NCI-H345 (cell line): ENCODE measurements at regions not wholly inside any gene's neighbourhood (a gene's known extent, or its start where the extent isn't known, plus 50 kb on each side); places are given as distances from the start of the nearest gene placed in this dataset.

Experiments used
- DNase-seq: peaks from one replicate; lab custom pipeline; 2025; lab: John Stamatoyannopoulos, UW

- no peak for DNase-seq
Measured at GRCh38 chr3:69568951-69569350, 170.3 kb upstream of the MITF start.

GRCh38 chr3:69568458-69568857 lies 170.8 kb upstream of the MITF start:
- no peak for DNase-seq

- no peak for DNase-seq
Measured at GRCh38 chr3:69567710-69568052, 171.6 kb upstream of the MITF start.

GRCh38 chr3:69567023-69567709 lies 172.1 kb upstream of the MITF start:
- no peak for DNase-seq

- DNase-seq, result no peak
Measured at GRCh38 chr3:69566275-69566674, 173.0 kb upstream of the MITF start.

GRCh38 chr3:69565316-69565715 lies 173.9 kb upstream of the MITF start:
- DNase-seq, result no peak

GRCh38 chr3:69563981-69564380 lies 175.3 kb upstream of the MITF start:
- no peak for DNase-seq

GRCh38 chr3:69563151-69563550 lies 176.1 kb upstream of the MITF start:
- DNase-seq, result no peak

GRCh38 chr3:69562020-69562419 lies 176.1 kb upstream of the FRMD4B start:
- DNase-seq, result no peak

GRCh38 chr3:69560818-69561217 lies 174.9 kb upstream of the FRMD4B start:
- no peak for DNase-seq

- DNase-seq, result no peak
Measured at GRCh38 chr3:69560116-69560515, 174.2 kb upstream of the FRMD4B start.

- DNase-seq, result peak; percentile 27
Measured at GRCh38 chr3:69558912-69559311, 173.0 kb upstream of the FRMD4B start.

- DNase-seq, result no peak
Measured at GRCh38 chr3:69554576-69554975, 168.7 kb upstream of the FRMD4B start.

- no peak for DNase-seq
Measured at GRCh38 chr3:69553888-69554287, 168.0 kb upstream of the FRMD4B start.

GRCh38 chr3:69547461-69547880 lies 161.6 kb upstream of the FRMD4B start:
- DNase-seq, result no peak

GRCh38 chr3:69542805-69543429 lies 157.0 kb upstream of the FRMD4B start:
- DNase-seq, result no peak

- peak; percentile 13 for DNase-seq
Measured at GRCh38 chr3:69542089-69542804, 156.4 kb upstream of the FRMD4B start.

GRCh38 chr3:69541711-69542088 lies 155.8 kb upstream of the FRMD4B start:
- peak; percentile 3 for DNase-seq

GRCh38 chr3:69540706-69541581 lies 155.1 kb upstream of the FRMD4B start:
- DNase-seq, result no peak

GRCh38 chr3:69539134-69539533 lies 153.2 kb upstream of the FRMD4B start:
- no peak for DNase-seq

GRCh38 chr3:69538281-69538680 lies 152.4 kb upstream of the FRMD4B start:
- no peak for DNase-seq

- no peak for DNase-seq
Measured at GRCh38 chr3:69536306-69537020, 150.6 kb upstream of the FRMD4B start.
